HCT116 (cell line): ENCODE measurements at regions not wholly inside any gene's neighbourhood (a gene's known extent, or its start where the extent isn't known, plus 50 kb on each side); places are given as distances from the start of the nearest gene placed in this dataset.

ENCODE experiments used
- ATAC-seq: fragments of 200-7000 bp; cut with Tn5 transposase; 2 replicates; pipeline ENCODE4 v1.9.1; 2020; ENCODE audit warnings: mild to moderate bottlenecking, moderate library complexity
- BruUV-seq: library from RNA; stranded (reverse); fragments of 400-500 nt; replicated peaks from 2 replicates; lab custom pipeline; 2021; lab: Mats Ljungman, UMichigan
- CTCF ChIA-PET: fragments of 300-600 bp; sonication (Branson Sonifier 250); formaldehyde crosslinking; loops from one replicate; lab custom pipeline; 2021; ENCODE audit warnings: antibody characterized with exemption; lab: Charles Lee
- POLR2A ChIA-PET: fragments of 300-600, 350-600 bp; sonication (Branson Sonifier 250); formaldehyde crosslinking; loops from one replicate; lab custom pipeline; 2021; ENCODE audit warnings: antibody characterized with exemption; lab: Charles Lee
- RAD21 ChIA-PET, 2 experiments: fragments of 300-600 bp; sonication (Branson Sonifier 250); formaldehyde crosslinking; loops; one replicate each; lab custom pipeline; 2023; ENCODE audit warnings: low total read pairs in 2 of 2; ENCODE audit not compliant: uncharacterized antibody in 2 of 2, unreplicated experiment in 2 of 2, low non-redundant PET in 1 of 2; lab: Charles Lee
- DNase-seq: peaks from one replicate; pipeline ENCODE4 v3.0.0-alpha.2; 2010; ENCODE audit warnings: low read depth, low spot score
- H2AFZ ChIP-seq: fragments of 200-600 bp; shearing (Covaris generic), sonication (generic); 2 replicates; pipeline ENCODE4 v1.6.1; 2017; ENCODE audit warnings: low read depth, mixed run types, mixed read lengths, antibody characterized with exemption, low read length; ENCODE audit not compliant: poor library complexity, severe bottlenecking
- H3K27ac ChIP-seq: 2 replicates; pipeline ENCODE4 v1.5.1; 2012; ENCODE audit warnings: low read depth, low read length
- H3K27me3 ChIP-seq: fragments of 200-600 bp; sonication (generic); 2 replicates; pipeline ENCODE4 v1.6.1; 2016; ENCODE audit warnings: mixed run types, low read length, mixed read lengths; ENCODE audit not compliant: insufficient read depth
- H3K36me3 ChIP-seq, 2 experiments: fragments of 200-500 bp in 1 of 2; fragments of 200-600 bp in 1 of 2; sonication (Bioruptor generic) in 1 of 2; sonication (generic) in 1 of 2; 2 replicates each; pipeline versions ENCODE4 v1.5.1 to v1.6.1; 2014 to 2016; ENCODE audit warnings: low read length in 2 of 2, inconsistent platforms in 1 of 2, mixed read lengths in 1 of 2, mixed run types in 1 of 2; ENCODE audit not compliant: insufficient read depth in 2 of 2, control insufficient read depth in 1 of 2
- H3K4me1 ChIP-seq, 2 experiments: fragments of 200-600 bp in 1 of 2; sonication (generic) in 1 of 2; 2 replicates each; pipeline versions ENCODE4 v1.5.1 to v1.6.1; 2012 to 2017; ENCODE audit warnings: low read length in 2 of 2, inconsistent platforms in 1 of 2, mild to moderate bottlenecking in 1 of 2, mixed read lengths in 1 of 2, mixed run types in 1 of 2, moderate library complexity in 1 of 2; ENCODE audit not compliant: insufficient read depth in 2 of 2, control insufficient read depth in 1 of 2
- H3K4me2 ChIP-seq: fragments of 200-600 bp; sonication (generic); 2 replicates; pipeline ENCODE4 v1.6.1; 2017; ENCODE audit warnings: mixed run types, low read length, mixed read lengths
- H3K4me3 ChIP-seq, 2 experiments: fragments of 200-600 bp in 1 of 2; sonication (generic) in 1 of 2; replicated peaks in 1 of 2; 2 replicates each; pipeline ENCODE4 v1.5.1; 2011 to 2016; ENCODE audit warnings: low read length in 2 of 2, control low read depth in 1 of 2, low read depth in 1 of 2, mild to moderate bottlenecking in 1 of 2, mixed read lengths in 1 of 2, mixed run types in 1 of 2
- H3K79me2 ChIP-seq: fragments of 200-600 bp; sonication (generic); 2 replicates; pipeline ENCODE4 v1.6.1; 2017; ENCODE audit warnings: mild to moderate bottlenecking, mixed run types, low read length, moderate library complexity, mixed read lengths; ENCODE audit not compliant: insufficient read depth
- H3K9ac ChIP-seq: fragments of 200-600 bp; sonication (generic); 2 replicates; pipeline ENCODE4 v1.6.1; 2016; ENCODE audit warnings: low read length, mixed read lengths
- H3K9me2 ChIP-seq: fragments of 200-600 bp; sonication (generic), shearing (Covaris generic); 2 replicates; pipeline ENCODE4 v1.6.1; 2017; ENCODE audit warnings: mixed run types, mild to moderate bottlenecking, moderate library complexity; ENCODE audit not compliant: insufficient read depth
- H3K9me3 ChIP-seq, 2 experiments: fragments of 200-500 bp in 1 of 2; fragments of 200-600 bp in 1 of 2; sonication (Bioruptor generic) in 1 of 2; sonication (generic) in 1 of 2; 2 replicates each; pipeline ENCODE4 v1.6.1; 2014 to 2017; ENCODE audit warnings: low read length in 2 of 2, mixed read lengths in 2 of 2, inconsistent platforms in 1 of 2, low read depth in 1 of 2, mild to moderate bottlenecking in 1 of 2, mixed run types in 1 of 2, moderate library complexity in 1 of 2; ENCODE audit not compliant: control insufficient read depth in 1 of 2, insufficient read depth in 1 of 2
- H4K20me1 ChIP-seq: fragments of 200-600 bp; sonication (generic), shearing (Covaris generic); 2 replicates; pipeline ENCODE4 v1.6.1; 2017; ENCODE audit warnings: mixed run types, mild to moderate bottlenecking, moderate library complexity; ENCODE audit not compliant: insufficient read depth
- ATF3 ChIP-seq: IDR thresholded peaks from 2 replicates; pipeline ENCODE4 v1.6.1; 2012
- CBX3 ChIP-seq: IDR thresholded peaks from 2 replicates; pipeline ENCODE4 v1.6.1; 2012; ENCODE audit warnings: low read depth
- CEBPB ChIP-seq: IDR thresholded peaks from 2 replicates; pipeline ENCODE4 v1.6.1; 2012; ENCODE audit warnings: low read depth
- EGR1 ChIP-seq: IDR thresholded peaks from 2 replicates; pipeline ENCODE4 v1.6.1; 2012; ENCODE audit warnings: low read depth
- ELF1 ChIP-seq: IDR thresholded peaks from 2 replicates; pipeline ENCODE4 v1.6.1; 2012; ENCODE audit warnings: low read depth, borderline replicate concordance
- FOSL1 ChIP-seq: IDR thresholded peaks from 2 replicates; pipeline ENCODE4 v1.6.1; 2012; ENCODE audit warnings: low read depth
- JUND ChIP-seq: IDR thresholded peaks from 2 replicates; pipeline ENCODE4 v1.6.1; 2012
- POLR2A ChIP-seq: IDR thresholded peaks from 2 replicates; pipeline ENCODE4 v1.7.0; 2011; ENCODE audit warnings: borderline replicate concordance; ENCODE audit not compliant: insufficient read depth, insufficient read length; ENCODE audit errors: extremely low read depth
- POLR2AphosphoS5 ChIP-seq: IDR thresholded peaks from 2 replicates; pipeline ENCODE4 v1.6.1; 2011; ENCODE audit warnings: mild to moderate bottlenecking, low read depth, low read length, moderate library complexity
- SIN3A ChIP-seq: IDR thresholded peaks from 2 replicates; pipeline ENCODE4 v1.6.1; 2012; ENCODE audit warnings: low read depth
- SP1 ChIP-seq: IDR thresholded peaks from 2 replicates; pipeline ENCODE4 v1.6.1; 2012; ENCODE audit warnings: low read depth
- SRF ChIP-seq: IDR thresholded peaks from 2 replicates; pipeline ENCODE4 v1.6.1; 2012; ENCODE audit warnings: low read depth
- TCF7L2 ChIP-seq: IDR thresholded peaks from 2 replicates; pipeline ENCODE4 v1.7.0; 2011; ENCODE audit warnings: borderline replicate concordance, inconsistent platforms; ENCODE audit not compliant: insufficient read depth, insufficient read length; ENCODE audit errors: extremely low read depth
- ZNF274 ChIP-seq: fragments of 200-500 bp; sonication (Bioruptor generic); IDR thresholded peaks from 2 replicates; pipeline ENCODE4 v1.6.1; 2014; ENCODE audit warnings: mild to moderate bottlenecking, low read depth, low read length, inconsistent platforms
- intact Hi-C: fragments of 100-400 bp; cut with micrococcal nuclease; formaldehyde crosslinking; loops from 2 replicates; pipeline ENCODE4 v1.10.0; 2022
- TF ChIP-seq, protein P1 (sequence below): IDR thresholded peaks from 2 replicates; pipeline ENCODE4 v1.6.1; 2012
- TF ChIP-seq, protein P2 (sequence below): IDR thresholded peaks from 2 replicates; pipeline ENCODE4 v1.6.1; 2012; ENCODE audit warnings: low read depth

- TF ChIP-seq FOSL1 (no peak), SIN3A (no peak), TCF7L2 (no peak), ELF1 (no peak), ATF3 (no peak), POLR2A (no peak), CBX3 (no peak), SP1 (no peak), ZNF274 (no peak)
- TF ChIP-seq, protein P1, sequence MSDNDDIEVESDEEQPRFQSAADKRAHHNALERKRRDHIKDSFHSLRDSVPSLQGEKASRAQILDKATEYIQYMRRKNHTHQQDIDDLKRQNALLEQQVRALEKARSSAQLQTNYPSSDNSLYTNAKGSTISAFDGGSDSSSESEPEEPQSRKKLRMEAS, result no peak
- TF ChIP-seq, all 23 proteins: peak for 0
Measured at GRCh38 chr2:72004201-72004915, 143.3 kb downstream of the CYP26B1 start (continued).

- H3K79me2 ChIP-seq, result no peaks in the 10 kb centered on the region
- TF ChIP-seq, protein P2, sequence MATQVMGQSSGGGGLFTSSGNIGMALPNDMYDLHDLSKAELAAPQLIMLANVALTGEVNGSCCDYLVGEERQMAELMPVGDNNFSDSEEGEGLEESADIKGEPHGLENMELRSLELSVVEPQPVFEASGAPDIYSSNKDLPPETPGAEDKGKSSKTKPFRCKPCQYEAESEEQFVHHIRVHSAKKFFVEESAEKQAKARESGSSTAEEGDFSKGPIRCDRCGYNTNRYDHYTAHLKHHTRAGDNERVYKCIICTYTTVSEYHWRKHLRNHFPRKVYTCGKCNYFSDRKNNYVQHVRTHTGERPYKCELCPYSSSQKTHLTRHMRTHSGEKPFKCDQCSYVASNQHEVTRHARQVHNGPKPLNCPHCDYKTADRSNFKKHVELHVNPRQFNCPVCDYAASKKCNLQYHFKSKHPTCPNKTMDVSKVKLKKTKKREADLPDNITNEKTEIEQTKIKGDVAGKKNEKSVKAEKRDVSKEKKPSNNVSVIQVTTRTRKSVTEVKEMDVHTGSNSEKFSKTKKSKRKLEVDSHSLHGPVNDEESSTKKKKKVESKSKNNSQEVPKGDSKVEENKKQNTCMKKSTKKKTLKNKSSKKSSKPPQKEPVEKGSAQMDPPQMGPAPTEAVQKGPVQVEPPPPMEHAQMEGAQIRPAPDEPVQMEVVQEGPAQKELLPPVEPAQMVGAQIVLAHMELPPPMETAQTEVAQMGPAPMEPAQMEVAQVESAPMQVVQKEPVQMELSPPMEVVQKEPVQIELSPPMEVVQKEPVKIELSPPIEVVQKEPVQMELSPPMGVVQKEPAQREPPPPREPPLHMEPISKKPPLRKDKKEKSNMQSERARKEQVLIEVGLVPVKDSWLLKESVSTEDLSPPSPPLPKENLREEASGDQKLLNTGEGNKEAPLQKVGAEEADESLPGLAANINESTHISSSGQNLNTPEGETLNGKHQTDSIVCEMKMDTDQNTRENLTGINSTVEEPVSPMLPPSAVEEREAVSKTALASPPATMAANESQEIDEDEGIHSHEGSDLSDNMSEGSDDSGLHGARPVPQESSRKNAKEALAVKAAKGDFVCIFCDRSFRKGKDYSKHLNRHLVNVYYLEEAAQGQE, result no peak
- TF ChIP-seq ATF3 (no peak), TCF7L2 (no peak), FOSL1 (no peak), SRF (no peak), SIN3A (no peak), CEBPB (no peak), ELF1 (no peak), CBX3 (no peak), EGR1 (no peak), JUND (no peak), POLR2AphosphoS5 (no peak), POLR2A (no peak)
- TF ChIP-seq, all 23 proteins: peak for 0
- intact Hi-C loops, result no loop called here
- Histone ChIP-seq H4K20me1 (no peaks in the 10 kb centered on the region), H2AFZ (no peak overlapping the region), H3K36me3 (no peaks in the 10 kb centered on the region), H3K27ac (no peak overlapping the region), H3K4me3 (no peak overlapping the region), H3K4me2 (no peak overlapping the region), H3K9me2 (no peaks in the 10 kb centered on the region), H3K9ac (no peak overlapping the region), H3K9me3 (no peaks in the 10 kb centered on the region), H3K4me1 (peaks cover 0 to 8% of the 10 kb centered on the region in 2 experiments; a peak in 3 of 4 replicates), H3K27me3 (no peaks in the 10 kb centered on the region)
- ChIA-PET POLR2A (no interaction called here), RAD21 (no interaction called here), CTCF (no interaction called here)
- BruUV-seq, result no TSS peak
- DNase-seq (no peak), ATAC-seq (no peak)
Measured at GRCh38 chr2:72003796-72004195, 143.9 kb downstream of the CYP26B1 start.
